ENCODE measurements at regions not wholly inside any gene's neighbourhood (a gene's known extent, or its start where the extent isn't known, plus 50 kb on each side); places are given as distances from the start of the nearest gene placed in this dataset.

DNA sequence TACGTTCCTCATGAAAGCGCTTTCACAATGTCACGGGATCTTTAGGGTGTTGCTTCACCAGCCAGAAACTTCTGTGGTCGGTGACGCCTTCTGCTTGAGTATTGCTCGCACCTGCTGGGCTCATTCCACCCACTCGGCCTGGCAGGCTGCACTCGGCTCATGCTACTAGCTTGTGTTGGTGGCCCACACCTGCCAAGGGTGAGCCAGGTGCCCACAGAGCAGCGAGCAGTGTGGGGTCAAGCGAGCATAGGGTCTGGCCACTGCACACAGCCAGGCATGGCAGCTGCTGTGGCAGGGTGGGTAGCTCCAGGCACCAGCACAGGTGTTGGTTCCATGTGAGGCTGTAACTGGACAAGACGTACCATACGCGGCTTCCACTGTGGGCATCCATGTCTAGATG lies 202.9 kb upstream of the CADM2 start:
- Histone ChIP-seq H3K36me3 (no peaks in the 10 kb centered on the region), H3K4me3 (no peak overlapping the region), H3K27ac (replicated peaks in 1 of 4) (no peak overlapping the region), H3K4me1 (no peaks in the 10 kb centered on the region), H3K27me3 (no peaks in the 10 kb centered on the region), H3K9me3 (peaks cover 0 to 7% (median 3%) of the 10 kb centered on the region in 4 donors)
- intact Hi-C loops (cut with DNase I), result no loop called here
- WGBS, result 87% methylated on average over 12 of the region's 13 CpGs
- DNase-seq (ENCODE audit: extremely low spot score), result no peak
- TF ChIP-seq POLR2A (IDR thresholded peaks at IDR 0.05; ENCODE audit: low read depth) (no peak), POLR2AphosphoS5 (IDR thresholded peaks at IDR 0.05) (no peak), EP300 (IDR thresholded peaks at IDR 0.05) (no peak)
- TF ChIP-seq, protein P1, sequence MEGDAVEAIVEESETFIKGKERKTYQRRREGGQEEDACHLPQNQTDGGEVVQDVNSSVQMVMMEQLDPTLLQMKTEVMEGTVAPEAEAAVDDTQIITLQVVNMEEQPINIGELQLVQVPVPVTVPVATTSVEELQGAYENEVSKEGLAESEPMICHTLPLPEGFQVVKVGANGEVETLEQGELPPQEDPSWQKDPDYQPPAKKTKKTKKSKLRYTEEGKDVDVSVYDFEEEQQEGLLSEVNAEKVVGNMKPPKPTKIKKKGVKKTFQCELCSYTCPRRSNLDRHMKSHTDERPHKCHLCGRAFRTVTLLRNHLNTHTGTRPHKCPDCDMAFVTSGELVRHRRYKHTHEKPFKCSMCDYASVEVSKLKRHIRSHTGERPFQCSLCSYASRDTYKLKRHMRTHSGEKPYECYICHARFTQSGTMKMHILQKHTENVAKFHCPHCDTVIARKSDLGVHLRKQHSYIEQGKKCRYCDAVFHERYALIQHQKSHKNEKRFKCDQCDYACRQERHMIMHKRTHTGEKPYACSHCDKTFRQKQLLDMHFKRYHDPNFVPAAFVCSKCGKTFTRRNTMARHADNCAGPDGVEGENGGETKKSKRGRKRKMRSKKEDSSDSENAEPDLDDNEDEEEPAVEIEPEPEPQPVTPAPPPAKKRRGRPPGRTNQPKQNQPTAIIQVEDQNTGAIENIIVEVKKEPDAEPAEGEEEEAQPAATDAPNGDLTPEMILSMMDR (IDR thresholded peaks at IDR 0.05), result no peak

DNA sequence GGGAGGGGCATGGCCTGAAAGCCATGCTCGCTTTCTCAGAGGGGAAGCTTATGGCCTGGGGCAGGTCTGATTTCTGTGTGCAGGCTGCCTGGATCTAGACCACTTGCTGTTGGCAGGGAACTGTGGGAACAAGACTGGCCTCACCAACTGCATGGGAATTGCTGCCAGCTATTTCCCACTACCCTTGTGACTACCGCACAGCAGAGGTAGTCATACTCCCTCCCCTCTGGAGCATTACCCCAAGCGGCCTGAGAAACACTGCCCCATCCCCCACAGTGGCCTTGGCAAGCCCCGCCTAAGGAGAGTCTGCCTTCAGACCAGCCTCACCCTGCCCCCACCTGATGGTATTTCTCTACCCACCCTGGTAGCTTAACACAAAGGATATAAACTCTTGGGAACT lies 199.4 kb upstream of the CADM2 start:
- TF ChIP-seq POLR2A (IDR thresholded peaks at IDR 0.05; ENCODE audit: low read depth) (no peak), POLR2AphosphoS5 (IDR thresholded peaks at IDR 0.05) (no peak), EP300 (IDR thresholded peaks at IDR 0.05) (no peak)
- TF ChIP-seq, protein P1 (IDR thresholded peaks at IDR 0.05), result no peak
- intact Hi-C loops (cut with DNase I), result no loop called here
- H3K36me3 ChIP-seq, result no peaks in the 10 kb centered on the region
- no peak for DNase-seq (ENCODE audit: extremely low spot score)
- no peak overlapping the region for H3K27ac ChIP-seq (replicated peaks in 1 of 4)
- H3K4me1 ChIP-seq, result no peaks in the 10 kb centered on the region
- H3K27me3 ChIP-seq, result no peaks in the 10 kb centered on the region
- 93% methylated on average over 3 of the region's 4 CpGs for WGBS
- no peaks in the 10 kb centered on the region for H3K9me3 ChIP-seq
- H3K4me3 ChIP-seq, result no peak overlapping the region

DNA sequence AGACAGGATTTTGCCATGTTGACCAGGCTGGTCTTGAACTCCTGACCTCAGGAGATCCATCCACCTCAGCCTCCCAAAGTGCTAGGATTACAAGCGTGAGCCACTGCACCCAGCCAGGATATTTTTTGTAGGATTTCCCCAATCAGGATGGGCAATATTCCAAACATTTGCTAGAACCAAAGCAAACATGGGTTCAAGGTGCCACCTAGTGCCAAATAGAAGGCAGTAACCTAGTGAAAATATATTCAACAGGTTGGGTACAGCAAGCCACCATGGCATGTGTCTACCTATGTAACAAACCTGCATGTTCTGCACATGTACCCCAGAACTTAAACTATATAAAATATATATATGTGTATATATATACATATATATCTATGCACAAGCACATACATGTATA lies 185.9 kb upstream of the CADM2 start:
- intact Hi-C loops (cut with DNase I), result no loop called here
- H3K9me3 ChIP-seq, result peaks cover 0 to 7% (median 1%) of the 10 kb centered on the region in 4 donors
- no peak overlapping the region for H3K4me3 ChIP-seq
- no peak overlapping the region for H3K27ac ChIP-seq (replicated peaks in 1 of 4)
- 80% methylated on average over 1 of the region's 1 CpG for WGBS
- TF ChIP-seq, protein P1 (IDR thresholded peaks at IDR 0.05), result no peak
- TF ChIP-seq EP300 (IDR thresholded peaks at IDR 0.05), result no peak
- no peak for TF ChIP-seq POLR2A (IDR thresholded peaks at IDR 0.05; ENCODE audit: low read depth)
- TF ChIP-seq POLR2AphosphoS5 (IDR thresholded peaks at IDR 0.05), result no peak
- DNase-seq (ENCODE audit: extremely low spot score), result no peak
- H3K27me3 ChIP-seq, result no peaks in the 10 kb centered on the region
- no peaks in the 10 kb centered on the region for H3K4me1 ChIP-seq
- no peaks in the 10 kb centered on the region for H3K36me3 ChIP-seq

DNA sequence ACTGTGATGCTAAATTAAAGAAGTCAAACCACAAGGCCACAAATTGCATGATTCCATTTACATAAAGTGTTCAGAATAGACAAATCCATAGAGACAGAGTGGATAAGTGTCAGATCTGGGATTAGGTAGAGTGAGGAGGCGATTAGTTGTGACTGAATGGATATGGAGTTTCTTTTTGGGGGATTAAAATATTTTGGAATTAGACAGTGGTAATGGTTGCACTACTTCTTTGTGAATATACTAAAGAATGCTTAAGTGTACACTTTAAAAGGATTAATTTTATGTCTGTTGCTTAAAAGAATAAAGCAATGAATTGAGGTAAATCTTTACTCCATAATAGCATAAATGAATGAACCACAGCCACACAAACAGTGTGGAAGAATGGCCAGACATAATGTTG lies 175.5 kb upstream of the CADM2 start:
- Histone ChIP-seq H3K4me3 (no peak overlapping the region), H3K27ac (replicated peaks in 1 of 4) (no peak overlapping the region), H3K9me3 (peaks cover 0 to 6% (median 0%) of the 10 kb centered on the region in 4 donors), H3K36me3 (no peaks in the 10 kb centered on the region), H3K27me3 (no peaks in the 10 kb centered on the region), H3K4me1 (no peaks in the 10 kb centered on the region)
- WGBS, result 82% methylated on average over 1 of the region's 1 CpG
- no peak for DNase-seq (ENCODE audit: extremely low spot score)
- intact Hi-C loops (cut with DNase I), result no loop called here
- no peak for TF ChIP-seq EP300 (IDR thresholded peaks at IDR 0.05)
- TF ChIP-seq, protein P1 (IDR thresholded peaks at IDR 0.05), result no peak

DNA sequence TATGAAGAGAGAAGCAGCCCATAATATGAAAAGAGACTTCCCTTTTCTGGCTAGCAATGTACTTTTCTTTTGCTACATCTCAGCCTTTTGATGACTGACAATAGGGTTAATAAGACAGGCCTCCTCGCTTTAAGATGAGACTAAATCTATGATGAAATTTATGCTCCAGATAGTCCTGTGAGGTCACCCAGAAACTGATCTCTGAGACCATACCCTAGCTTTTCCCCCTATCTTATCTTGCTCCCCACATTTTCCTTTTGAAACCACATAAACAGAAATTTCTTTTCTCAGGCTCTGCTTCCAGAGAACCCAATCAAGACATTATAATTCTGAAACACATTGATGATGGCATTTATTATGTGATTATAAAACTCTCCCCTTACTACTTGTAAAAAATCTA lies 168.8 kb upstream of the CADM2 start:
- intact Hi-C loops (cut with DNase I), result no loop called here
- 58% methylated on average over 1 of the region's 1 CpG for WGBS
- H3K27me3 ChIP-seq, result no peaks in the 10 kb centered on the region
- TF ChIP-seq POLR2A (IDR thresholded peaks at IDR 0.05; ENCODE audit: low read depth) (no peak), EP300 (IDR thresholded peaks at IDR 0.05) (no peak), POLR2AphosphoS5 (IDR thresholded peaks at IDR 0.05) (no peak)
- TF ChIP-seq, protein P1 (IDR thresholded peaks at IDR 0.05), result no peak
- H3K27ac ChIP-seq (replicated peaks in 1 of 4), result no peak overlapping the region
- no peaks in the 10 kb centered on the region for H3K9me3 ChIP-seq
- H3K4me3 ChIP-seq, result no peak overlapping the region
- no peaks in the 10 kb centered on the region for H3K36me3 ChIP-seq
- no peak for DNase-seq (ENCODE audit: extremely low spot score)
- H3K4me1 ChIP-seq, result no peaks in the 10 kb centered on the region

Data from esophagus muscularis mucosa (tissue), 4 donors.